ENCODE measurements at regions not wholly inside any gene's neighbourhood (a gene's known extent, or its start where the extent isn't known, plus 50 kb on each side); places are given as distances from the start of the nearest gene placed in this dataset.

DNA sequence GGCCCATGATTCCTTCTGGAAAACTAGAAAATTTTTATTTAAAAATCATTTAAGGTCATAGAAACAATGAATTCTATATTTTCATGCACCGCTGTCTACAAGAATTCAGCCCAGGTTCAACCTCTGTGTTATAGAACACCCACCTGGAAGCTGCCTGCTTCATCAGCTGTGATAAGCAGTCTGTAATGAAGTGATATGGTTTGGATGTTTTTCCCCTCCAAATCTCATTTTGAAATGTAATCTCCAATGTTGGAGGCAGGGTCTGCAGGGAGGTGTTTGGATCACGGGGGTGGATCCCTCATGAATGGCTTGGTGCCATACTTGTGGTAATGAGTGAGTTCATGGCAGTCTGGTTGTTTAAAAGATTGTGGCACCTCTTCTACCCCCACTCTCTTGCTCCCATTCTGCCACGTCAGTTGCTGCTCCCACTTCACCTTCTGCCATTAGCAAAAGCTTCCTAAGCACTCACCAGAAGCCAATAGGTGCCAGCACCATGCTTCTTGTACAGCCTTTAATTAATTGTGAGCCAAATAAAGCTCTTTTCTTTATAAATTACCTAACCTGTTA is 55.6 kb downstream of the MRPL32 start:
- no peak for DNase-seq (ENCODE audit: low spot score)

DNA sequence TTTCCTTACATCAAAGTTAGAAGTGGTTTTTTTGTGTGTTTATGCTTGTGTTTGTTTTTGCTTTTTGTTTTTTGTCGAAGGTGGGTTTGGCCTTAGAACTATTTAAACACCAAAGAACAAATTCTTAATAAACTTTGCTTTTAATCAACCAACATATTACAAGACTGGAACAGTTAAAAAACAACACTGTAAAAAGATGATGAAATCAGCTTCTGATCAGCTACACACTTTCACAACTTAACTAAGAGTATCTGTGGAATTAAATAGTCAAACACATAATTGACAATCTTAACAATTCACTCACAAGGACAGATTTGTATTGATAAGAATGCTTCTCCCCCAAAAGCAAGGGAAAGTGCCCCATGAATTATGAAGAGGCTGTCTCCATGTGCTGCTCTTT is 58.8 kb downstream of the MRPL32 start:
- DNase-seq (ENCODE audit: low spot score): no peak

DNA sequence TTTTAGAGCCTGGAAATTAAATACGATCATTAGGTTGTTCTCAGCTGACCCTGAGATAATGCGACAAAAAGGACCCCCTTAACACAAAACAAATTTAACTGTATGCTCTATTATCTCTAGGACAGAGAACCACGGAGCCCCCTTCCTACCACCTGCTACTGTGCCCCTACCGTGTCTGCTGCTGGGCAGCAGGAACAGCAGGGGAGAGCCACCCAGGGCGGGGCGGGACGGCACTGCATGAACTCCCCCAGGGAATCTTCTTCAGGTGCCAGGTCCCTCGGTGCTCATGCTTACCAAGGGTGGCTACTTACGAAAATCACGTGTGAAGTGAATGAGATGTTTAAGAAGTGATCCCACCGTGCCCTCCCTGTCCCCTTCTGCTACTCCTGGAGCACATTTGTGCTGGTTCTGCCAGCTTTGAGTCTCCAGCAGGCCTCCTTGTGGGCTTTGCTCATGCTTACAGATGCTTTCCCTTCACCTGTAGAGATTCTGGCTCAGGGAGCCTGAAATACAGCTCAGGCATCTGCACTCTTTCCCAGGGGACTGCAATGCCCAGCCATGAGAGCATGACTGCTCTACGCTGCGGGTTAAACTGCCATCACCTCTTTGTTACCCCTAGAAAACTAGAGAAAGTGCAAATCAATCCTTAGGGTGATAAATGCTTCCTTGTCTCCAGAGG is 59.9 kb downstream of the MRPL32 start:
- DNase-seq (ENCODE audit: low spot score): no peak

DNA sequence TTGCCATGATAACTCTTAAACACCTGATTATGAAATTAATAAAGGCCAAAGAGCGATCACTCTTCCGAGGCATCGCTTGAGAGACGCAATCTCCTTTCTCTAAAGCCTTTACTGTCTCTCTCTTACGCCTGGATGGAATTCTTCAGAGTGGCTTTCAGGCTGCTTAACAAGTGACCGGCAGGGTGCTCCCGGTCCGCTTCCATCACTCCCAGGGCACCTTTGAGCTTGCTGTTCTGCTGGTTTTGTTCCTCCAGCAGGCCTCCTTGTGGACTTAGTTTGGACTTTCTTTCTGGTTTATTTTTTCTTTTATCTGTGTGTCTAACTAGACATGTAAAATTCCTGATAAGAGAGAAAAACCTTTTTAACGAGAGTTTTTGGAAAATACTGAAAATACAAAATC is 60.9 kb downstream of the MRPL32 start:
- no peak for DNase-seq (ENCODE audit: low spot score)

DNA sequence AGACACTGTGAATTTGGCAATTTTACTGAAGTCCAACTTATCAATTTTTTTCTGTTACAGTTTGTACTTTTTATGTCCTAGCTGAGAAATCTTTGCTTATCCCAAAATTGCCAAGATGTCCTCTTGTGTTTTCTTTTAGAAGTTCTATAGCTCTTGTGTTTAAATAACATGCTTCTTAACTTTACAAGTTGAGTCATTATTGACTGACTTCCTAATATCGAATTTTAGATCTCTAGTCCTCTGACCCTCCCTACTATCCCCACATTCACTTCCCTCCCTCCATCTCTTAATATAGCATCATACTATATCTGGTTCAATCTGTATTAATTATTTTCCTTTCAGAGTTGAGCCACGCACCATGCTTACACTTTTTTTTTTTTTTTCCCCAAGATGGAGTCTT is 61.9 kb downstream of the MRPL32 start:
- no peak for DNase-seq (ENCODE audit: low spot score)

DNA sequence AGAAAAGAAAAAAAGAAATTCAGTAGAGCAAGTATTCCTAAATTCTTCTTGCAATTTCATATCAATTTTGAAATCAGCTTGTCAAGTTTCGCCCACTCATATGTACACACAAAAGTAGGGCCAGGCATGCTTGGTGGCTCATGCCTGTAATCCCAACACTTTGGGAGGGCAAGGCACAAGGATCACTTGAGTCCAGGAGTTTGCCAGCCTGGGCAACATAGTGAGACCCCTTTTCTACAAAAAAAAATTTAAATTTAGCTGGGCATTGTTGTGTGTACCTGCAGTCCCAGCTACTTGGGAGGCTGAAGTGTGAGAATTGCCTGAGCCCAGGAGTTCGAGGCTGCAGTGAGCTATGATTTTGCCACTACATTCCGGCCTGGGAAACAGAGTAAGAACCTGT is 65.4 kb downstream of the MRPL32 start:
- no peak for DNase-seq (ENCODE audit: low spot score)

DNA sequence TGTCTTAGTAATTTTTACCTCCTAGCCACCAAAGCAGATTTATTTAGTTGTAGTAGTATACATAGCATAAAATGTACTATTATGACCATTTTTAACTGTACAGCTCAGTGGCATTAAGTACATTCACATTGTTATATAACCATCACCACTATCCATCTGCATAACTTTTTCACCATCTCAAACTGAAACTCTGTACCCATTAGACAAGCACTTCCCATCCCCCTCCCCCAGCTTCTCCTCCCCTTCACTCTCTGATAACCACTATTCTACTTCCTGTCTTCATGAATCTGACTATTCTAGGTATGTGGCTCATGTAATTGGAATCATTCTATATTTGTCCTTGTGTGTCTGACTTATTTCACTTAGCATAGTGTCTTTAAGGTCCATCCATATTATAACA is 71.9 kb downstream of the MRPL32 start:
- DNase-seq (ENCODE audit: low spot score): no peak

DNA sequence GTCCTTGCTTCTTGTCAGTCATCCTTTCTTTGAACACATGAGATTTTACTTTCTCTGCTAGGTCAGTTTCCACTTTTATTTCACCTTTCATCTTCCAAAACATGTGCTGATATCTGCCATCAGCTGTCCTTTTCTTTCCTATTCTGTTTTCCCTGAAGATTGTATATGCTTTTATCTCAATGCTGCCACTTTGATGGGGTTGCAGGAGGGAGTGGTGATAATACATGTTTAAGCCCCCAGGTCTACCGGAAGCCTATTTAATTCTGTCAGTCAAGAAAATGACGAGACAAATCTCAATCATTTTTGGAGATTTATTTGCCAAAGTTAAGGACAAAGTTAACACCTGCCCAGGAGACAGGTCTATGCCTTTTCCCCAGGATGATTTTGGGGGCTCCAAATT is 73.8 kb downstream of the MRPL32 start:
- no peak for DNase-seq (ENCODE audit: low spot score)

DNA sequence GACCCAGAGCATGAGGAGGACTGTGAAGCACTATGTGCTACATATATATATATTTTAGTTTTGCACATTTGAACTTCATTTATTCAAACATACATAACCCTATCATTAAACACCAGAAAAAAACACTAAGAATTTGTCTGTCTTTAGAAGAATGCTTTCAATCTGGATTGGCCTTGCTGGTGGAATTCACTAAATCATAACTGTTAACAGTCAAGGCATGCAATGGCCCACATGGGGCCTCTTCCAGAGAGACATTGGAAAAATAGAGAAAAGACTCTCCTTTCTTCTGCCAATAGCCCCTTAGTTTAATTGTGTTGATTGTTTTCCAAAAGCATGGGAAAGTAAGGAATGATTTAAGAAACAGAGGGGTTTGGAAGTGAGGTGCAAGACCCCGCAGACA is 77.9 kb downstream of the MRPL32 start:
- DNase-seq (ENCODE audit: low spot score): no peak

DNA sequence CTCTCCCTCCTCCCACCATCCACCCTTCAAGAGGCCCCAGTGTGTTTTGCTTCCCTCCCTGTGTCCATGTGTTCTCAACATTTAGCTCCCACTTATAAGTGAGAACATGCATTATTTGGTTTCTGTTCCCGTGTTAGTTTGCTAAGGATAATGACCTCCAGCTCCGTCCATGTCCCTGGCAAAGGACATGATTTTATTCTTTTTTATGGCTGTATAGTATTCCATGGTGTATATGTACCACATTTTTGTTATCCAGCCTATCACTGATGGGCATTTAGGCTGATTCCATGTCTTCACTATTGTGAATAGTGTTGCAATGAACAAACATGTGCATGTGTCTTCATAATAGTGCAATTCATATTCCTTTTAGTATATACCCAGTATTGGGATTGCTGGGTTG is 79.7 kb downstream of the MRPL32 start:
- DNase-seq (ENCODE audit: low spot score): no peak

DNA sequence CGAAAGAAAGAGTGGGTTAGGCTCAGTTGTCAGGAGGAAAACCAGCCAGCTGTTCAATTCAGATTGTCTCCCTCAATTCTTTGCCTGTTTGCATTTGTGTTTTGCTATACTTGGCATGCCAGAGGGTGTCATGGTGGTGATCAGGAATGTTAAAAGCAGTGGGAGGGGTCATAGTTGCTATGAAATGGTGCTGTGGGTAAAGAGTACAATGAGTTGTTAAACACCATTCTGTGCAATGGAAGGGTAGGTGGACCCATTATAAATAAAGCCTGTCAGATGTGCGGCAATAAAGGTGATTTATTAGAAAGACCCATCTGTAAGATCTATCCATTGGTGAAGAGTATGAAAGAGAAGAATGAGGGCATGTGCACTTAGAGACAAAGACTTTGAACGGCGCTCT is 82.2 kb downstream of the MRPL32 start:
- DNase-seq (ENCODE audit: low spot score): no peak

DNA sequence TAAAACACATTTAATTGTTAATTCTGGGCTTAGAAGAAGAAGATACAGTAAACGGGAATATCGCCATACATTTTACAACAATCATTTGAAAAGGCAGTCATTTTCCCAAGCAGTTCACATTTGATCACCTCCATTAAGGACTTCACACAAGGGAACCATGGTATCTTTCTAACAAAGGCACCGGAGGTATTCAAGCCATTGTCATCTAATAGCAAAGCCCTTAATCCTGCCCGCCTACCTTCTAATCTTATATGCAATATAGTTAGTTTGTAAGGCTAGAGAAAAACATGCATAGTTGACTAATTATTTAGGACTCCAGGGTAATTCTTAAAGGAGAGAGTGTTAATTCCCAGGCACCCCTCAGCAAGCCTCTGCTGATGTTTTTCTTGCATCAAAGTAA is 83.1 kb downstream of the MRPL32 start:
- DNase-seq (ENCODE audit: low spot score): no peak

DNA sequence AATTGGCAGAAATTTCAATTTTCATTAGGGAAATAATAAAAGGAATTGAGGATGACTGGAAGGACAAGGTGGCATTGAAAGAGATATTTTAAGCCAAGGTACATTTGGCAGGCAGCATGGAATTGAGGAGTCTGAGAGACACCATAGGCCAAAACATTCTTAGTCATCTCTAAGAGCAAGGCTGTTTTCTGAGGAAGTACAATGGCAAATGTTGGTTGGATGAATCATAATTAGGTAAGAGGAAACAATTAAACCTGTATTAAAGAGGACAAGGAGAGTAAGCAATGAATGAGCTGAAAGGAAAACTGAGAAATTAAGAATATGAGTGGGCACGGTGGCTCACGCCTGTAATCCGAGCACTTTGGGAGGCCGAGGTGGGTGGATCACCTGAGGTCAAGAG is 86.3 kb downstream of the MRPL32 start:
- DNase-seq (ENCODE audit: low spot score): no peak

DNA sequence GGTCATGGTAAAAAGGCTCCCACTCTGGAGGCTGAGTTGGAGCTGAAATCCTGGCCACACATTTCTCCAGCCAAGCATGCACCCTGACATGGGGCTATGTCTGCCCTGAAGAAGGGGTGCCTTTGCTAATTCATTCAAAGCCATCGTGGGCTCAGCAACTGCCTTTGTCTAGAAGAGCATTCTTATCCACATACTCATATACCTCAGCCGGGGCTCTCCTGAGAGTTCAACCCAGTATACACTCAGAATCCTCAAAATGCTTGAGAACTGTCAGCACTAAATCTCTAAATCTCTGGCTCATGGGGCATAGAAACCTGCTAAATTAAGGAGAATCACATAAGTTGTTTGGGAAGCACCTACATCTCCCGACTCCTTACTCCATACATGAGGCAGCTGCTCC is 89.3 kb downstream of the MRPL32 start:
- no peak for DNase-seq (ENCODE audit: low spot score)

DNA sequence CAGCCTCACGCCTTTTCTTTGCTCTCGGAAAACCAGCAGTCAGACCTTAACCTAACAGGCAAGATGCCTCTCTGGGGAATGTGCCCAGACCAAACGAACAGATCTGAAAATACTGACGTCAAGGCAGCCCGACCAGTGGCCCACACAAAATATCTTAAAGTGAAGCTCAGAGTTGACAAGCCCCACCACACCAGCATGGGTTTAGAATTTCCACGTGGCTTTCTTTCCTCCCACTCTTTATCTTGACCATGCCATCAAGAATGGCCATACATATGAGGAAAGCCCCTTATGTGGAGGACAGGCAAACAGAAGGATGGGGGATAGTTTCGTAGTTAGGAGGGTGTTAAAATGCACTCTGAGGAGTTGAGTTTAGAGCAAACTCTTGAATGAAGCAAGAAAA is 89.8 kb downstream of the MRPL32 start:
- DNase-seq (ENCODE audit: low spot score): no peak

DNA sequence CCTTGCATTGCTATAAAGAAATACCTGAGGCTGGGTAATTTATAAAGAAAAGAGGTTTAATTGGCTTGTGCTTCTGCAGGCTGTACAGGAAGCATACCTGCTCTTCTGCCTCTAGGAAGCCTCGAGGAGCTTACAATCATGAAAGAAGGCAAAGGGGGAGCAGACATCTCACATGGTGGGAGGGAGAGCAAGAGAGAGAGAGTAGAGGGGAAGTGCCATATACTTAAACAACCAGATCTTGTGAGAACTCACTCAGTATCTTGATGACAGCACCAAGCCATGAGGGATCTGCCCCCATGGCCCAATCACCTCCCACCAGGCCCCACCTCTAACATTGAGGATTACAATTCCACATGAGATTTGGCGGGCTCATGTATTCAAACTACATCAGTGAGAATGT is 79.1 kb upstream of the HECW1 start:
- no peak for DNase-seq (ENCODE audit: low spot score)

DNA sequence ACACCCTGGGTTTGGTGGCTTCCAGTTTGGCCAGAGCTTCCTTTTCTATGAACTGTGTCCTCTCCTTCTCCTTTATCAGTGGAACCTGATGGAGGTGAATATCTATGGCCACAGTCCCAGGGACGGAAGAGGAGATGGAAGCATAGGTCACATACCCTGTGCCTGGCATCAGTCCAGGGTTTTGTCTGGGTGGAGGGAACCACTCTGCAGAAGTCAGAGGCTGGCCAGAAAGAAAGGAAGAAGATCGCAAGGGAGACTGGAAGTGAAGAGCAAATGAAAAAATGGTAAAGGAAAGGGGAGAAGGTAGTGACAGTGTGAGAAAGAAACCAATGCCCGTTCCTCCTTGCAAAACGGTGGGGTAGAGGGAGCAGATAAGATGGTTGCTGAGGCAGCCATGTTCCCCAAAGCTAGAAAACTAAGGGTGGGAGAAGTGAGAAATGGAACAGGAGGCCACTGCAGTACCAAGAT is 77.9 kb upstream of the HECW1 start:
- DNase-seq (ENCODE audit: low spot score): no peak

DNA sequence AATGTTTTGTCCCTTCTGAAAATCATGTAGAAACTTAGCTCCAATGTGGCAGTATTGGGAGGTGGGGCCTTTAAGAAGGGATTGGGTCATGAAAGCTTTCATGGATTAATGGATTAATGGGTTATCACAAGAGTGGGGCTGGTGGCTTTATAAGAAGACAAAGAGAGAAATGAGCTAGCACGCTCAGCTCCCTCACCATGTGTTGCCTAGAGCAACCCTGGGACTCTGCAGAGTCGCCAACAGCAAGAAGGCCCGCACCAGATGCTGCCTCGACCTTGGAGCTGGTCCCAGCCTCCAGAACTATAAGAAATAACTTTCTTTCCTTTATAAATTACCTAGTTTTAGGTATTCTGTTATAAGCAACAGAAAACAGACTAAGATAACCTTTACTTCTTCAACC is 74.9 kb upstream of the HECW1 start:
- no peak for DNase-seq (ENCODE audit: low spot score)

DNA sequence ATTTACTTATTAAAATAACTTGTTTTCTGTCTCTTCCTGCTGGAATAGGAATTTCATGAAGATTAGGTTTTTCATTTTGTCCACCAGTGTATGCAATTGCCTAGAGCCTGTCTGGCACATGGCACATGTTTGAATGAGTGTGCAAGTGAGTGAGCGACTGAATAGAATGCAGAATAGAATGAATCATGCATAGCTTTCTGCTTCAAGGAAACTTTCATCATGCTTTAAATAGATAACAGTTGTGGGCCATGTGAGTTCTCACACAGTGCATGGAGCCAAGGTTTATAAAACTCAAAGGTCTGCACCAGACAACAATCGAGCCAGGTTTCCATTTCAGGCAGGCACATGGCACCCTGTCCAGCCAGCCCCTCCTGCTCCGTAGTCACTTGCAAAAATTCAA is 74.2 kb upstream of the HECW1 start:
- peak; percentile 50 for DNase-seq (ENCODE audit: low spot score)

DNA sequence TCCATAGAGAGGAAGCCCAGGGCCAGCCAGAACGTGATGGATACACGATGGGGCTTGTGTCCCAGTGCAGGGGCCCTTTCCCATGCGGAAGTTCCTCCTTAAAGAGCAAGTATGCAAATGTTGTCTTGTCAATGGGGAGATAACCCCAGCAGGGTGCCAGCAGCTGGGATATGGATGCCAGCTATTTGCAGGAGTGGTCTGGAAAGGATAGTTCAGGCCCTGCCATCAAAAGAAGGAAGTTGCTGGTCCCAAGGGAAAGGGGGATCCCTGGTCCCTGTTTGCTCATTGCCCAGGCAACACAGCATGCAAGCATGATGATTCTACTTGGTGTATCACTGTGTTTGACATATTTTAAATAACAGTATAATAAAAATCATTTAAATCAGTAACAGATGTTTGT is 73.1 kb upstream of the HECW1 start:
- DNase-seq (ENCODE audit: low spot score): no peak

DNA sequence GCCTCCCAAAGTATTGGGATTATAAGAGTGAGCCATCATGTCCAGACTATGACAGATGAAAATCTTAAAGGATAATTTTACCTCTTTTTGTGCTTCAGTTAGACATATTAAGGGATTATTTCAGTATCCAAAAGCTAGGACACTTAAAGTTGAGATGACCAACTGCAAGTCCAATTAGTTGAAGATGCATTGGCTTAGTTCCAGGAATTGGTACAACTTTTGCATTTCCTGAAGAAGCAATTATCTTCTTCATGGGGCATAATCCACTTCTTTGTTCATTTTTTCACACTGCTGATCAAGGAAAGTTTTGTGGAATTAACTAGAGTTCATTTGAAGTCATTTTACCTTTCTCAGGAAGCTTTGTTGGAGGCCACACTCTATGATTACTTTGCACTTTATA is 72.0 kb upstream of the HECW1 start:
- DNase-seq (ENCODE audit: low spot score): no peak

DNA sequence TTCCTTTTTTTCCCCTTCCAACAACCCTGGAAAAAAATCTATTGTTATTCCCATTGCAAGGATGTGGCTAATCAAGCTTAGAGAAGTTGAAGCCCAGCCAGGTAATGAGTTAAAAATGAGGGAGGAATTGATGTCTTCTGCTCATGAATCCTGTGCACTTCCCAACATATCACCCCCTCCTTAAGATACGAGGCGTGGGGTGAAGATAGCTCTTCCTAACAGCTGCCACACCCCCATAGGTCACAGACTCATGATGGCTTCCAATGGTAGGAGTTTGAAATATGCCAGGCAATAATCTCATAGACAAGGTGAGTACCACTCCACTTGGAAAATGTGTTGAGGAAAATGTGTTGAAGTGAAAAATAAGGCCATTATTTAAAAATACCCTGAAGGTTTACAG is 71.3 kb upstream of the HECW1 start:
- DNase-seq (ENCODE audit: low spot score): no peak

DNA sequence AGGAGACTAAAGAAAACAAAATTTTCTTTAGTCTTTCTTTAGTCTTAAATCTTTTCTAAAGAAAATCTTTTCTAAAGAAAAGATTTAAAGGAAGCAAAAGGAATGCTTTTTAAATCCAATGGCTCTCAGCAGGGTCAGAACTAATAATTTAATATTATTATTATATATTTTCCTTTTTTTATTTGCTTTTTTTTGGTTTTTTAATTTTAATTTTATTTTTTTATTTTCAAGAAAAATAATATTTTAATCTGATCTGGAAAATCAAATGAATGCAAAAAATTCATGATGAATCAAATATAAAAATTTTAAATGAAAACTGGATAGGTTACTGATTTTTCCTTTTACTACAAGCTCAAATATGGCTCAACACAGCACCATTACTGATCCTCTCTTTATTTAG is 70.7 kb upstream of the HECW1 start:
- no peak for DNase-seq (ENCODE audit: low spot score)

DNA sequence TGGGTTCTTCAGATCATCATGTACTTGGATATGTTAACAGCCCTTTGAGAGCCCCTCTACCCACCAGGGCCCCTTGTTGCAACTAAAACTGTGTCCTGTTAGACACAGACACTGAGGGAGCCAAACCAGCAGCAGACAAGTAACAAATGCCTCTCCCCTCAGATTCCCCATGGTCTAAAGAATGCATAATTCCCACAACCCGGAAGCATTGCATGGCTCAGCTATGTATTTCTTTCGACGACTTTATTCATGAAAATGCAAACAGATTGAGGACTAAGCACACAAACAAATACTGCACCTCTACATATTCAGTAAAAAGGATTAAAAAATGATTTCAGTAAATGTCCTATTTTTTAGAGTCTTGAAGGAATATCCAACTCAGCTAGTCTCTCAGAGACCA is 70.1 kb upstream of the HECW1 start:
- DNase-seq (ENCODE audit: low spot score): no peak
